HG03432 (cell line): ENCODE measurements at regions not wholly inside any gene's neighbourhood (a gene's known extent, or its start where the extent isn't known, plus 50 kb on each side); places are given as distances from the start of the nearest gene placed in this dataset.
"Not testable (repeated sequence)": the region's sequence is repeated elsewhere in the genome, so short reads cannot be mapped to it uniquely, and the experiment has no call there.

ENCODE experiments used
- ATAC-seq: cut with Tn5 transposase; IDR thresholded peaks from one replicate; pipeline ENCODE4 v1.9.1; 2021; ENCODE audit warnings: mild to moderate bottlenecking, moderate library complexity; ENCODE audit not compliant: unreplicated experiment

DNA sequence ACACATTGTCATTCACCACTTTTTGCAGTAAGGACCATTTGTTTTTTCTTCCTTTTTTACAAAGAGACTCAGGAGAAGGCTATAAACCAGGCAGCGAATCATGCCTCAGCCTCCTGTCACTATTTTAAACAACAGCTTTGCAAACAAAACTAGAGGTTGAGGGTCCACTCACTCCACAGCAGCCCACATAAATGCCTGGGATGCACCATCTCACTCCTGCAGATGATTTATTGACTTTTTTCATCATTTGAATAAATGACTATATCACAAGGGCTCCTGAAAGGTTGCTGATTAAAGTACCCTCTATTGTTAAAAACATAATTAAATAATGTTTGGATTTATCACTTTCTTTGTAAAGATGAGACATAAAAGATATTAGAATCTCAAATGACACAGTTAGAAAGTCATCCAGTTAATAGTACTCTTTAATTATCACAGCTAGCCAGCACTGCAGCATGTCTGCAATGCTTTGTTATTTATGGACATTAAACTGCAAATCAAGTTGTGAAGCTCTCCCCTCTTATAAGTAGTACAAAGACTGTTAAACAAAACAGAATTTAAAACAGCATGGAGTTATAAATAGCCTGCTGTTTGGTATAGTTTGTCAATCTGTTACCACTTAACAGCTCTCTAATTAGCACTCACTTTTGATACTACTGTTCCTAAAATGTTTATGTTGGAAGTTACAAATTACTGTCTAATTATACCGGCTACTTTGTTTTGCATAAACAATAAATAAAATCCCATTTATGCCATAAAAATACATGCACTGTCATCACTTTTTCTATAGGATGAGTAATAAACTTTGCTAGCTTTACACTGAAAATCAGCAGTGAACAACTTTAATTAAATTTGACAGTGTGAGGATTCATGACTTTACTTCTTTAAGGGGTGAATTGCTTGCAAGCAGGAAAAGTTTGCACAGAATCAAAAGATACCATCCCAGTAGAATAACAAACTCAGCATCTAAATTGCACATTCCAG lies 853.2 kb downstream of the UQCRFS1 start:
- no peak for ATAC-seq

DNA sequence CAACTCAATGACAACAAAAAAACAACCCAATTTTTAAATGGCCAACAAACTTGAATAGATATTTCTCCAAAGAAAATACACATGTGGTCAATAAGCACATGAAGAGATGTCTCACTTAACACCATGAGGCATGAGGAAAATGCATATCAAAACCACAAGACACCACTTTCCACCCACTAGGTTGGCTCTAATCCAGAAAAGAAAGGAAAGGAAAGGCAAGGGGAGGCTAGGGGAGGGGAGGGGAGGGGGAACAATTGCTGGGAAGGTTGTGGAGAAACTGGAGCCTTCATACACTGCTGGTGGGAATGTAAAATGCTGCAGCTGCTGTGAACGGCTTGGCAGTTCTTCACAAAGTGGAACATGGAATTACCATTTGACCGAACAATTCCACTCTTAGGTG lies 854.3 kb downstream of the UQCRFS1 start:
- ATAC-seq, result no peak

DNA sequence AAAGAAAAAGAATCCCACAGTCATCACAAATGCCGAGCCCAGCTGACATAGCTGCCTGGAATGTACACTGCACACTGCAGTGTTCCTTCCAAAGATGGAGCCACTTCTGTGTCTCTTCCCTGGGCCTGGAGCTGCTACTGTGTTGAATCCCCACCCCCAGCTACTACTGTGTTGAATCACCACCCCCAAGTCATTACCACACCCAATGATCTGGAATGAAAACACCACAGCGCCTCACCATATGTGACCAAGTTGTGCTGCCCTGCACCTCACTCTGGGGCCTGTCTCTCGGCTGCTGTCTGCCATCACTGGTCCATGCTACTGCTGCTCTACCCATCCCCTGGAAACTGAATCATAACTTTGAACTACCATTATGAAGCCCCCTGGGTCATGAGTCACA lies 861.2 kb downstream of the UQCRFS1 start:
- ATAC-seq, result no peak

DNA sequence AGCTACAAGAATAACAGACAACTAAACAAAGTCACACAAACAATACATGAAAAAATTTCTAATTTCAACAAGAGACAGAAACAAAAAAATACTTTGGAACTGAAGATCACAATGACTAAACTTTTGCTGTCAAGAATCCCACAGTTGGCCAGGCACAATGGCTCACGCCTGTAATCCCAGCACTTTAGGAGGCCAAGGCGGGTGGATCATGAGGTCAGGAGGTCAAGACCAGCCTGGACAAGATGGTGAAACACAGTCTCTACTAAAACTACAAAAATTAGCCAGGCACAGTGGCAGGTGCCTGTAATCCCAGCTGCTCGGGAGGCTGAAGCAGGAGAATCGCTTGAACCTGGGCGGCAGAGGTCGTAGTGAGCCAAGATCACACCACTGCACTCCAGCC lies 861.6 kb downstream of the UQCRFS1 start:
- ATAC-seq, result not testable (repeated sequence)

DNA sequence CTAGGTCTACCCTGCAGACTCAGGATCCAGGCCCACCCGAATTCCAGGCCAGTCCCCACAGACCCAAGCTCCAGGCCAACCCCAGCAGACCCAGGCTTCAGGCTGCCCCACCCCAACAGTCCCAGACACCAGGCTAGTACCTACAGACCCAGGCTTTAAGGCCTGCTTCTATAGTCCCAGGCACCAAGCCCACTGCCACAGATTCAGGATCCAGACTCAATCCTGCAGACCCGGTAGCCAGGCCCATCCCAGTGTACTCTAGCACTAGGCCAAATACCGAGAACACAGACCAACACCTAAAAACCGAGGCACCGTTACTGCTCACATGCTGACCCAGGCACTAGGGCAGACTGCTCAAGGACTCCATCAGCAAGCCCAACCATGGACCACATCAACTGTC lies 862.3 kb downstream of the UQCRFS1 start:
- no peak for ATAC-seq

DNA sequence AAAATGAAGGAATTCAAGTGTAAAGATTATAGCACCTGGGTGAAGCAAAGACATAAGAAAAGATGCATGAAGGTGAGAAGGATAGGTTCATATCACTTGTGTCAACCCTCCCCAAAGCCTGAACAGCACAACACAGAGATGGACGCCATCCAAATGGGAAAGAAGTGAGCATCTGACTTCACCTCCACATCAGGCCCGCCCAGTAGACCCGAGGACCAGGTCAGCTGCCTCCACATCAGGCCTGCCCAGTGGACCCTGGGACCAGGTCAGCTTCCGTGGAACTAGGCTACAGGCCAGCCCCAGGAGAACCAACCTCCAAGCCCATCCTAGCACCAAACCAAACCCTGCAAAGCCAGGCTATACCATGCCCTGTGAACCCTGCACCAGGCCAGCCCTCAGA lies 862.9 kb downstream of the UQCRFS1 start:
- no peak for ATAC-seq

DNA sequence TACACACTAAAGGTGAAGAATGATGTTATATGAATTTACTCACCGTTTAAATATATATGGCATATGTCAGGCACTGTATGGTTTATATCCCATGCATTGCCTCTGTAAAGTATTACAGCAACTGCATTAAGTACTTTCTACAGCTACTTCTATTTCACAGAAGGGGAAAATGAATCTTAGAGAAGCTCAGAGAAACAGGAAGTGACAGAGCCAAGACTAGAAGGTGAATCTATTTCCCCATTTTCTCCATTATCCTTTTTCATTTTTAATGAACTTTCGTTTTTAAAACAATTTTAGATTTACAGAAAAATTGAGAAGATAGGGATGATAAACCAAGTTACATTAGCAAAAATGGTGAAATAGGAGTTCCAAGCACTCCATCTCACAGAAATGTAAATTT lies 863.3 kb downstream of the UQCRFS1 start:
- no peak for ATAC-seq

DNA sequence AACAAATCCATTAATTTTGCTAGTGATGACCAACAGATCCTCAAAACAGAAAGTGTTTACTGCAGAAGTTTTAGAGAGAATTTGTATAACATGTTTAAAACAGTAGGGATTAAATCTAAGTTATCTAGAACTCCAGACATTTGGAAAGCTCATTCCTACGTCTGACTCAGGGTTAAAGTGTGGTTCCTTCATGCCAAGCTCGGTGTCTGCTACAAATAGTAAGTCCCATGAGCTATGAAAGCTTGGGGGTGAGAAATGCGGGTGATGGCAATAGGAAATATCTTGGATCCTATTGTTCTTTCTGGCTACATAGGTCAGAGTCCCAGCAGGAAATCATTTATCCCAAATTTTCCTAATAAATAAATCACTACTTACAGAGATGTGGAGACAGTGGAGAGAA lies 867.1 kb downstream of the UQCRFS1 start:
- ATAC-seq, result no peak

DNA sequence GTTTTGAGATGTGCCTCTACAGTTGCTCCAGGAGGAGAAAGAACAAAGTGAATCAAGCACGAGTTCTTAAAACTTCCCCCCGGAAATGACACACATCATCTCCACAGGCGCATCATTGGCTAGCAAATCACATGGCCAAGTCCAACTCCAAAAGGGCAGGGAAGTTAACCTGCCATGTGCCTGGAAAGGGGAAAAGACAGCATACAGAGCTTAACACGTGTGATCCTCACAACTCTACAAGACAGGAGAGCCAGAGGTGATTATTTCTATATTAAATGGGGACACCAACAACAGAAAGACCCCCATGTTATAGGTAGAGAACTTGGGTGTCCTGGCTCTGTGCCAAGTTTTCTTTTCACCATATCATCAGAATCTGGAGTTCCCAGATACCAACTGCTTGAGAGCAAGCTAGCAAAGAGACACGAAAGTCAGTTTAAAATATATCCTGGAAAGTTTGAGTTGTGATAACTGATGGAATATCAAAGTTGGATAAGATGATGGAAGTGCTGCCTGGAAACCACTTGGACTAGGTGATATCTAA lies 871.1 kb downstream of the UQCRFS1 start:
- no peak for ATAC-seq

DNA sequence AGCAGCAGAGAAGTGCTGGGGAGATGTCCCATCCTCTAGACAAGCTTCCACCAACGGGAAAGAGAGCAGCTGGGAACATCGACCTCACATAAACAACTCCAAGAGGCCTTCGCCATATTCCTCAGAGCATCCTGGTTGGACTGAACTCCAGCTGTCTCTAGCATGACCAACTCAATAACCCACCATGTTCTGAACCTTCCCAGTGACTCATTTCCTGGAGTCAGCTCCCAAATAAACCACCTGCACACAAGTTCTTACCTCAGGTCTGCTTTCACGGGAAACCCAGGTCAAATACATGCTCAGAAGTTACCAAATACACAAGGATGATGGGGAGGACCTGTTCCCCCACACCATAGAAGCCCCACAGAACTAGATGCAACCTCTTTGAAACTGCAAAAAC lies 878.5 kb downstream of the UQCRFS1 start:
- ATAC-seq, result no peak

DNA sequence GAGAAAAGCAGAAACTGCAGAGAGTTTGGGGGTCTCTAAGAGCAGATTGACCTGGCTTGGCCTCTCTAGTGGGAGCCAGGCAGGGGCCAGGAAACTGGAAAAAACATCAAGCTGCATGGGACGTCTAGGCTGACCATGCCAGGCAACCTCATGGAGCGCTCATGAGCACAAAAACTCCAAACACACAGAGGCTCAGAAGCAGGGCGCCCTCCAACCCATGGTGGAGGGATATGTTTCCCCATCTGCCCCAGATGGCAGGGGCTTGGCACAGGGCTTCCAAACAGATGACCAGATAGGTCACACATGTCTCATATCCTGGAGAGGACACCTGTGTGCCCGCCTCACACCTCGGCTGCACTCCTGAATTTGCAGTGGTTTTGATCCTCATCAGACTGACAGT lies 879.0 kb downstream of the UQCRFS1 start:
- no peak for ATAC-seq

DNA sequence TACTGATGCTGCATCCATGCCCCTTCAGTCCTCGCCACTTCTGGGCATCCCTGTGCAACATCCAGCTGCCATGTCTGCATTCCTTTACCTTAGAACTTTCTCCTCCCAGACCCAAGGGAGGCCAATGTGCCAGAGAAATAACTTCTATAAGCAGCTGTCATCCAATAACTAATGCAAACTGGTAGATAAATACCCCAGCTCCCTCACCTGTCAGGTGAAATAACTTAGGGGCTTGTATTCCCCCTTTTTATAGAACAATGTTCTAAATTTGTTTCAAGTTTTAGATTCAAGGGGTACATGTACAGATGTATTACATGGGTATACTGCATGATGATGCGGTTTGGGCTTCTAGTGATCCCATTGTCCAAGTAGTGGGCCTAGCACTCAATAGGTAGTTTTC lies 880.1 kb downstream of the UQCRFS1 start:
- no peak for ATAC-seq

DNA sequence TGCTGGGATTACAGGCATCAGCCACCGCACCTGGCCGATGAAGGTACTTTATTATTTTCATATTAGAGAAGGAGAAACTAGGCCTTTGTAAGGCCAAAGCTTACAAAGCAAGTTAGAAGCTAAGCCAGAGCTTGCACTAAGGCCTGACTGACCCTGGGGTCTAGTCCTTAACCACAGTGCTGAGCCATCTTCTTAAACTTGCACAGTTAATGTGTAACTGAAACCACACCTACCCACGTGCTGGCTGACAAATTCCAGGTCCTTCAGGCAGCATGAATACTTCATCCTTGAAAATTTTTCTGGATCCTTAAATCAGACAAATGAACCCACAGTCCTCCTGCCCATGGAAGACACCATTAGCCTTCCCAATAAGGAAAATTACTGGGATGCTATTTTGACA lies 880.6 kb downstream of the UQCRFS1 start:
- ATAC-seq, result no peak

DNA sequence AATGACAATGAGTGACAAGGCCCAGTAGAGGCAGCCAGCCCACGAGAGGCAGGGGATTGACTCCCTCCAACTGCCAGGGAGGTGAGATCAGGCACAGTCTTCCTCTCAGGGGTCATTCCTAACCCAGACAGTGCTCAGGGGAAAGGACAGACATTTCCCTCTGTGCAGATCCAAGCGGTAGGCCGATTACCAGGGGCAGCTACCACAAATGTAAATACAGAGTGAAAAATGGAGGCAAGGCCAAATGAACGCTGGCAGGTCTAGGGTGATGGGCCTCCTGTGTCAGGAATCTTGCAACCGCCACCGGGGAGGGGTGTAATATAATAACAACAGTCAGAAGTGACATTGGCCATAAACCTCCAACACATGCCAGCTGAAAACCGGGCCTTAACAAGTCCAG lies 881.4 kb downstream of the UQCRFS1 start:
- no peak for ATAC-seq

DNA sequence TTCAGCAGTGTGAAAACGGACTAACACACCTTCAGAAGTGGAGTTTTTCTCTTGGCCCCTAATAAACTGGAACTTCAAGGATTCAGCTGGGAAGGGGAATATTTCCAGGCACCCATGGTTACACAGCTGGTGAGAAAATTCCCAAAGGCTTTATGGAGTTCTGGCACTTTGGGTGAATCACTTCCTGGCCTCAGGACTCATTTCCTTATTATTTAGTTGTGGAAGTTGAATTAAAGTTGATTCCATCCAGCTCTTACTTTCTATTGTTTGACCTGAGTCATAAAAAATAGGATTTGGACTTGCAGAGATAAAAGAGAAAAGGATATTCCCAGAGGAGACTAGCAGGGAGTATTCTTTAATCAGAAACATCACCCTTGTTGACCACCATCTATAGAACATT lies 882.1 kb downstream of the UQCRFS1 start:
- ATAC-seq, result no peak

DNA sequence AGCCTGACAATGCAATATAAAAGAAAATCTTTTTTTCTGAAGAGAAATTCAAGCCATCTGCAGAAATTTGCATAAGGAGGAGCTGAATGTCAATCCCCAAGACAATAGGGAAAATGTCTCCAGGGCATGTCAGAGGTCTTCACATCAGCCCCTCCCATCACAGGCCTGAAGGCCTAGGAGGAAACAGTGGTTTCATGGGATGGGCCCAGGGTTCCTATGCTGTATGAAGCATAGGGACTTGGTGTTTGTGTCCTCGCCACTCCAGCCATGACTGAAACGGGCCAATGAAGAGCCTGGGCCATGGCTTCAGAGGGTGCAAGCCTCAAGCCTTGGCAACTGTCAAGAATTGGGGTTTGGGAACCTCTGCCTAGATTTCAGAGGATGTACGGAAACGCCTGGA lies 883.5 kb downstream of the UQCRFS1 start:
- no peak for ATAC-seq

DNA sequence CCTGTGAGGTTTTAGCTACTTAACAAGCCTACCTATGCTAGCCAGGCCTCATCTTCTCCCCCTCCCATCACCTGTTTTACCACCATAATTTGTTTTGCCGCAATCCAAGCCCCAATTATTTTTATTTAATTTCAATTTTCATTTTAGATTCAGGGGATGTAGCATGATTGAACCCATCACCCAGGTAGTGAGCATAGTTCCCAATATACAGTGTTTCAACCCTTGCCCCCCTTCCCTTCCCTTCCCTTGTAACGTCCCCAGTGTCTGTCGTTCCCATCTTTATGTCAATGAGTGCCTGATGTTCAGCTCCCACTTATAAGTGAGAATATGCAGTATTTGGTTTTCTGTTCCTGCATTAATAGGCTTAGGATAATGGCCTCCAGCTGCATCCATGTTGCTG lies 885.0 kb downstream of the UQCRFS1 start:
- no peak for ATAC-seq

DNA sequence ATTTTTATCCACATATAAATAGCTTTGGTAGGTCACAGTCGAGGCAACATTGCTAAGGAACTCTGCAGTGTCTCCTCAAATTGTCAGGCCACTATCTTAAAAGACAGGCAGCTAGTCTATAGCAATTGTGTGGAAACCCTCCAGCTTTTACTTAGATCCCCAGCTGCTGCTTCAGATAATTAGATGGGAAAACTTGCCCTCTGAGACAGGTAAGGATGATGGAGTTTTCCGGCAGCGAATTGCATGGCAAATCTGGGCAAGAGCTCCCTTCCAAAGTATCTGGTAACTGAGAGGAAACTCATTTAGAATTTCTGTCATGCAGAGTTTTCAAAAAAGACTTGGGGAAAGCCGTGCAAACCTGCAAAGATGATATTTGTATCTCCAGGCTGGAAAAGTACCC lies 886.2 kb downstream of the UQCRFS1 start:
- ATAC-seq, result no peak

DNA sequence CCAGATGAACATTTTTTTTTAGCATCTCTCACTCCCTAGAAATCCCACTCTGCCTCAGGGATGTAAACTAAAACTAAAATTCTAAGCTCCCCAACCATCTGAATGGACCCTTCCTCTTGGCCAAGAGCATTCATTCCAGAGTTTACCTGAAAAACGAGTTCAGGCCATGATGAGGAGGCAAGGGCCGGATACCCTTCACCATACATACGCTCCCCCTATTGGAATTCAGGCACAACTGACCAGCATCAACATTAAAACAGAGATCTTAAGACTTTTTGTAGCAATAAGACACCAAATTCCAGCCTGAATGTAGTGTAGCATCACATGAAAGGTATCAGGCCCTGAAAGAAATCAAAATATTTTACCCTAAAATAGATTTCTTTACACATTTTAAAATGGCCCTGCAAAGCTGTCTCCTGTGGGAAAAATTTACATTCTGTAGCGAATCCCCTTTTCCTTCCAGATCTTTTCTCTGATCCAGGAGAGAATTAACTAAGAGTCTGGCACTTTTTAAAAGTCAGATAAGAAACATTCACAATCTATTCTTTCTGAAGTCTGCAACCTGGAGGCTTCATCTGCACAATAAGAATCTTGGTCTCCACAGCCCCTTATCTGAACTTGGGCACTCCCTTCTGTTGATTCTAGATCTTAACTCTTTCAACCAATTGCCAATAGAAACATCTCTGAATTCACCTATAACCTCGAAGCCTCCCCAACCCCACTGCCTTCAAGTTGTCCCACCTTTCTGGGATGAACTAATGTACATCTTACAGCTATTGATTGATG lies 888.5 kb downstream of the UQCRFS1 start:
- no peak for ATAC-seq

DNA sequence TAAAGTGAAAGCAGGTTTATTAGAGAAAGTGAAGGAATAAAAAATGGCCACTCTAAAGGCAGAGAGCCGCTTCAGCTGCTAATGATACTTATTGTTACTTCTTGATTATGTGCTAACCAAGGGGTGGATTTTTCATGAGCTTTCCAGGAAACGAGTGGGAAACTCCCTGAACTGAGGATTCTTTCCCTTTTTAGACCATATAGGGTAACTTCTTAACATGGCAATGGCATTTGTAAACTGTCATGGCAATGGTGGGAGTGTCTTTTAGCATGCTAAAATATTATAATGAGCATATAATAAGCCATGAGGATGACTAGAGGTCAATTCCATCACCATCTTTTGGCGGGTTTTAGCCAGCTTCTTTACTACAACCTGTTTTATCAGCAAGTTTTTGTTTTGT lies 890.0 kb downstream of the UQCRFS1 start:
- no peak for ATAC-seq

DNA sequence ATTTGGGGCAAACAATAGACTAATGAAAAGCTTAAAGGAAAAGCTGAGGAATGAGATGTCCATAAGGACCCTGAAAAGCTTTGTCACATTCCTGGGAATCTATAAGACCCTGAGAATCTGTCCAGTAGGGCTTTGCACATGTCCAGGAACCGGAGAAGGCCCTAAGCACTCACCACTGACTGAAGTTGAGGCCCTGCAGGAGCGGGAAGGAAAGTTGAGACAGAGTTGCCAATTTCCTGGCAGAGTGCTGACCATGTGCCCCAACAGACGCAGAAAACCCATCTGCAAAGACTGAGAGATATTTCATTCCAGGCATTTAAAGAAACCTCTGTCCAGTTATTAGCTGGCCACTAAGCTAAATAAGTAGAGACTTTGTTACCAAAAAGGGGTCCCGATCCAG lies 890.5 kb downstream of the UQCRFS1 start:
- no peak for ATAC-seq

DNA sequence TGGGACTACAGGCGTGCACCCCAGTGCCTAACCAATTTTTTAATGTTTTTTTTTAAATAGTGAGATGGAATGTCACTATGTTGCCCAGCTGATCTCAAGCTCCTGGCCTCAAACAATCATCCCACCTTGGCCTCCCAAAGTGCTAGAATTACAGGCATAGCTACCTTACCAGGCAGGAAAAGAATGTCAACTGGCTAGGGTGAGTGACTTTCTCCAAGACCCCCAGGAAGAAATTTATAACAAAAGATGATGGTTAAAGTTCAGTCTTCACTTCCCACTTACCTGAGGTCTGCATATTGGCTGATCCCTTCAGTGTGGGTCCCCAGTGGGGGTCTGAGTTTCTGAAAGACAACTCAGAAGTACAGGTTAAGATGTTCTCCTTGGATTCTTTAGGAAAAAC lies 893.0 kb downstream of the UQCRFS1 start:
- ATAC-seq, result no peak
